K562 (cell line): ENCODE measurements at regions not wholly inside any gene's neighbourhood (a gene's known extent, or its start where the extent isn't known, plus 50 kb on each side); places are given as distances from the start of the nearest gene placed in this dataset.

Experiments used
- ATAC-seq: fragments of 200-7000 bp; cut with Tn5 transposase; 3 replicates; pipeline ENCODE4 v1.9.1; 2020; ENCODE audit warnings: moderate library complexity
- BruUV-seq: library from RNA; stranded (reverse); fragments of 400-500 nt; replicated peaks from 2 replicates; lab custom pipeline; 2021; lab: Mats Ljungman, UMichigan
- CTCF ChIA-PET: fragments of 300-600 bp; formaldehyde crosslinking; extraction: SDS; loops from one replicate; lab custom pipeline; 2021; ENCODE audit warnings: low intra/inter-chr PET ratio; lab: Yijun Ruan, JAX
- POLR2A ChIA-PET: fragments of 300-600, 350-650 bp; sonication (Branson Sonifier 250); formaldehyde crosslinking; extraction: SDS; loops from one replicate; lab custom pipeline; 2021; ENCODE audit warnings: antibody characterized with exemption, inconsistent platforms; lab: Yijun Ruan, JAX
- DNase-seq, 4 experiments: peaks; one replicate each; pipeline versions ENCODE4 v3.0.0 to v3.0.0-alpha.2; 2011 to 2018; ENCODE audit warnings: low spot score in 3 of 4, mixed read lengths in 3 of 4; ENCODE audit errors: extremely low read depth in 1 of 4
- FAIRE-seq: peaks from 2 replicates; lab custom pipeline; 2011; peaks lifted over from hg19 to GRCh38; lab: Jason Lieb, UNC
- H2AFZ ChIP-seq: 2 replicates; pipeline ENCODE4 v1.6.0; 2011; ENCODE audit warnings: low read depth, low read length, control low read depth, inconsistent platforms
- H3K27ac ChIP-seq: fragments of 200-600 bp; 3 replicates; pipeline ENCODE4 v1.8.0; 2011; ENCODE audit warnings: low read depth, mild to moderate bottlenecking, control low read depth, inconsistent platforms, low read length, moderate library complexity, mixed read lengths; ENCODE audit errors: extremely low read depth
- H3K27me3 ChIP-seq, 2 experiments: fragments of 300-600 bp in 1 of 2; 2 replicates in 1 of 2; 3 replicates in 1 of 2; pipeline versions ENCODE4 v1.6.0 to v1.8.0; 2011; ENCODE audit warnings: inconsistent platforms in 2 of 2, low read length in 2 of 2, mild to moderate bottlenecking in 1 of 2, mixed read lengths in 1 of 2, moderate library complexity in 1 of 2; ENCODE audit not compliant: control insufficient read depth in 2 of 2, insufficient read depth in 2 of 2
- H3K36me3 ChIP-seq: fragments of 300-600 bp; 3 replicates; pipeline ENCODE4 v1.8.0; 2011; ENCODE audit warnings: mild to moderate bottlenecking, low read length, inconsistent platforms; ENCODE audit not compliant: control insufficient read depth, insufficient read depth
- H3K4me1 ChIP-seq, 2 experiments: fragments of 200-600 bp in 1 of 2; replicated peaks in 1 of 2; 2 replicates in 1 of 2; 3 replicates in 1 of 2; pipeline versions ENCODE4 v1.5.1 to v1.8.0; 2011; ENCODE audit warnings: inconsistent platforms in 2 of 2, low read length in 2 of 2, mild to moderate bottlenecking in 1 of 2, mixed read lengths in 1 of 2, moderate library complexity in 1 of 2; ENCODE audit not compliant: control insufficient read depth in 2 of 2, insufficient read depth in 2 of 2
- H3K4me2 ChIP-seq: 2 replicates; pipeline ENCODE4 v1.6.1; 2011; ENCODE audit warnings: low read length, control low read depth, inconsistent platforms, mixed read lengths; ENCODE audit not compliant: insufficient read depth
- H3K4me3 ChIP-seq: fragments of 200-600 bp; sonication (generic), shearing (Covaris generic); 2 replicates; pipeline ENCODE4 v1.5.1; 2016; ENCODE audit warnings: control low read depth, inconsistent platforms
- H3K79me2 ChIP-seq: fragments of 200-600 bp; 3 replicates; pipeline ENCODE4 v1.8.0; 2011; ENCODE audit warnings: low read length, inconsistent platforms; ENCODE audit not compliant: control insufficient read depth, insufficient read depth
- H3K9ac ChIP-seq, 2 experiments: 2 replicates each; pipeline versions ENCODE4 v1.6.0 to v1.6.1; 2011; ENCODE audit warnings: low read depth in 2 of 2, low read length in 2 of 2, control low read depth in 1 of 2, inconsistent platforms in 1 of 2, mild to moderate bottlenecking in 1 of 2, mixed read lengths in 1 of 2; ENCODE audit not compliant: insufficient read depth in 1 of 2
- H3K9me1 ChIP-seq: one replicate; pipeline ENCODE4 v1.6.0; 2011; ENCODE audit warnings: inconsistent platforms, mild to moderate bottlenecking, low read length, moderate library complexity; ENCODE audit not compliant: control insufficient read depth, insufficient read depth
- H3K9me3 ChIP-seq: replicated peaks from 2 replicates; pipeline ENCODE4 v1.5.1; 2011; ENCODE audit warnings: low read depth, low read length, inconsistent platforms; ENCODE audit not compliant: control insufficient read depth, insufficient read depth
- H4K20me1 ChIP-seq: replicated peaks from 2 replicates; pipeline ENCODE4 v1.6.1; 2011; ENCODE audit warnings: low read length, inconsistent platforms, mixed read lengths; ENCODE audit not compliant: control insufficient read depth, insufficient read depth
- ARID2 ChIP-seq: fragments of 450-650 bp; IDR thresholded peaks from 2 replicates; pipeline ENCODE4 v1.6.1; 2017; ENCODE audit warnings: antibody characterized with exemption, mild to moderate bottlenecking
- ARNT ChIP-seq, 2 experiments: fragments of 450-650 bp; IDR thresholded peaks; 2 replicates each; pipeline ENCODE4 v1.6.1; 2016; ENCODE audit warnings: mild to moderate bottlenecking in 1 of 2
- ATF3 ChIP-seq, 2 experiments: fragments of 450-650 bp in 1 of 2; sonication (generic) in 1 of 2; formaldehyde crosslinking in 1 of 2; IDR thresholded peaks in 1 of 2; conservative IDR thresholded peaks in 1 of 2; 2 replicates each; pipeline versions ENCODE4 v1.6.1 to v1.8.1; 2016 to 2023; ENCODE audit warnings: mild to moderate bottlenecking in 2 of 2, moderate library complexity in 2 of 2, inconsistent platforms in 1 of 2, missing genetic modification reagents in 1 of 2
- BDP1 ChIP-seq: IDR thresholded peaks from 3 replicates; pipeline ENCODE4 v1.6.1; 2011; ENCODE audit not compliant: insufficient read length, insufficient read depth
- EHMT2 ChIP-seq: fragments of 450-650 bp; IDR thresholded peaks from 2 replicates; pipeline ENCODE4 v1.6.1; 2018; ENCODE audit warnings: antibody characterized with exemption
- ESRRB ChIP-seq: fragments of 250-450 bp; sonication (Bioruptor Pico); IDR thresholded peaks from 2 replicates; pipeline ENCODE4 v1.5.0; 2020; ENCODE audit warnings: mild to moderate bottlenecking, moderate library complexity, borderline replicate concordance
- HIVEP1 ChIP-seq: fragments of 250-450 bp; sonication (Bioruptor Pico); IDR thresholded peaks from 2 replicates; pipeline ENCODE4 v1.4.0; 2020; ENCODE audit warnings: mild to moderate bottlenecking
- IRF2 ChIP-seq: sonication (generic); formaldehyde crosslinking; IDR thresholded peaks from 2 replicates; pipeline ENCODE4 v1.8.1; 2022; ENCODE audit warnings: mild to moderate bottlenecking, missing genetic modification reagents
- JUND ChIP-seq, 2 experiments: IDR thresholded peaks; 2 replicates in 1 of 2; 3 replicates in 1 of 2; pipeline ENCODE4 v1.6.1; 2011; ENCODE audit warnings: borderline replicate concordance in 2 of 2, low read depth in 2 of 2, low read length in 2 of 2, improper control_type of control experiment in 1 of 2, missing biosample characterization in 1 of 2, missing genetic modification characterization in 1 of 2, missing genetic modification reagents in 1 of 2
- MED1 ChIP-seq: sonication (generic); formaldehyde crosslinking; IDR thresholded peaks from 2 replicates; pipeline ENCODE4 v1.8.1; 2023; ENCODE audit warnings: missing genetic modification reagents, borderline replicate concordance
- NELFE ChIP-seq: IDR thresholded peaks from 2 replicates; pipeline ENCODE4 v1.6.1; 2011; ENCODE audit warnings: mild to moderate bottlenecking; ENCODE audit not compliant: insufficient read depth, insufficient read length
- PKNOX1 ChIP-seq: fragments of 450-650 bp; IDR thresholded peaks from 2 replicates; pipeline ENCODE4 v1.6.1; 2016
- USF1 ChIP-seq: sonication (generic); formaldehyde crosslinking; IDR thresholded peaks from 2 replicates; pipeline ENCODE4 v1.9.0; 2022; ENCODE audit warnings: mild to moderate bottlenecking, missing genetic modification reagents
- ZNF699 ChIP-seq: fragments of 250-450 bp; sonication (Bioruptor Pico); IDR thresholded peaks from 2 replicates; pipeline ENCODE4 v1.8.0; 2021; ENCODE audit warnings: mild to moderate bottlenecking, moderate library complexity; ENCODE audit not compliant: insufficient replicate concordance
- ZNF76 ChIP-seq: fragments of 250-450 bp; sonication (Bioruptor Pico); IDR thresholded peaks from 2 replicates; pipeline ENCODE4 v1.4.0; 2020; ENCODE audit warnings: mild to moderate bottlenecking, moderate library complexity, borderline replicate concordance
- in situ Hi-C: fragments of 300-500 bp; cut with MboI; formaldehyde crosslinking; loops from 4 replicates; pipeline ENCODE4 v1.15.0; 2018; ENCODE audit warnings: inconsistent platforms, mixed read lengths
- intact Hi-C: fragments of 100-400 bp; cut with micrococcal nuclease; formaldehyde crosslinking; loops from 2 replicates; pipeline ENCODE4 v1.14.2; 2022

GRCh38 chr5:105163547-105163946, 1601.0 kb upstream of the NUDT12 start:
- H4K20me1 ChIP-seq, result no peaks in the 10 kb centered on the region
- H3K27ac ChIP-seq, result no peak overlapping the region
- FAIRE-seq, result no peak
- no peak for ATAC-seq
- H2AFZ ChIP-seq, result no peak overlapping the region
- H3K4me3 ChIP-seq, result no peak overlapping the region
- TF ChIP-seq USF1 (CRISPR knock-in tag) (no peak), ESRRB (CRISPR knock-in tag) (no peak), ZNF76 (CRISPR knock-in tag) (no peak), NELFE (no peak), ARNT (IDR thresholded peaks at IDR 0.05) (no peak), MED1 (CRISPR knock-in tag) (no peak), JUND (IDR thresholded peaks at IDR 0.05; ENCODE audit: borderline replicate concordance, low read depth, low read length) (no peak), JUND (tag; IDR thresholded peaks at IDR 0.05; ENCODE audit: borderline replicate concordance, low read depth, low read length) (no peak), ATF3 (IDR thresholded peaks at IDR 0.05) (no peak), ATF3 (CRISPR knock-in tag; conservative IDR thresholded peaks at IDR 0.05) (no peak), IRF2 (CRISPR knock-in tag) (no peak), PKNOX1 (no peak), HIVEP1 (CRISPR knock-in tag) (no peak), ARID2 (no peak), EHMT2 (no peak), ZNF699 (CRISPR knock-in tag) (no peak), BDP1 (no peak)
- POLR2A ChIA-PET, result no interaction called here
- no peaks in the 10 kb centered on the region for H3K27me3 ChIP-seq
- H3K36me3 ChIP-seq, result no peaks in the 10 kb centered on the region
- no peaks in the 10 kb centered on the region; the same call in 1 of the 2 replicates for H3K9me3 ChIP-seq
- CTCF ChIA-PET, result no interaction called here
- in situ Hi-C loops (no loop called here), intact Hi-C loops (no loop called here)
- H3K4me2 ChIP-seq, result no peak overlapping the region
- no TSS peak for BruUV-seq
- no peaks in the 10 kb centered on the region for H3K9me1 ChIP-seq
- H3K79me2 ChIP-seq, result no peaks in the 10 kb centered on the region
- no peak overlapping the region for H3K9ac ChIP-seq
- H3K4me1 ChIP-seq, result no peaks in the 10 kb centered on the region
- DNase-seq, result no peak
